ENCODE measurements at regions not wholly inside any gene's neighbourhood (a gene's known extent, or its start where the extent isn't known, plus 50 kb on each side); places are given as distances from the start of the nearest gene placed in this dataset.

- no peaks in the 10 kb centered on the region for H3K27me3 ChIP-seq (replicated peaks; ENCODE audit: control insufficient read depth, insufficient read depth, low read length)
- H3K4me3 ChIP-seq (ENCODE audit: low read depth, low read length): no peak overlapping the region
- peaks cover 19% of the 10 kb centered on the region for H3K4me1 ChIP-seq
- 0 out of 2 replicates have a peak, but pooled peaks cover 4% of the 10 kb centered on the region for H3K9me3 ChIP-seq
- no peak for DNase-seq
- no TSS peak for BruUV-seq (replicated peaks)
- Mint-ChIP-seq H3K4me1 (ENCODE audit: low read depth, unreplicated experiment) (peaks cover 21% of the 10 kb centered on the region), H3K9me3 (ENCODE audit: unreplicated experiment) (no peaks in the 10 kb centered on the region), H3K4me3 (ENCODE audit: unreplicated experiment) (no peak overlapping the region), H3K36me3 (ENCODE audit: insufficient read depth, unreplicated experiment) (no peaks in the 10 kb centered on the region), H3K27ac (ENCODE audit: unreplicated experiment) (no peak overlapping the region), H3K27me3 (ENCODE audit: insufficient read depth, unreplicated experiment) (no peaks in the 10 kb centered on the region)
- ChIA-PET CTCF (no interaction called here), POLR2A (no interaction called here)
- no peak for TF ChIP-seq CTCF (IDR thresholded peaks at IDR 0.05; ENCODE audit: insufficient read depth in 1 of 2, low read depth in 1 of 2, low read length in 1 of 2, severe bottlenecking in 1 of 2, unreplicated experiment in 1 of 2)
- intact Hi-C loops (cut with micrococcal nuclease; ENCODE audit: unreplicated experiment): no loop called here
- no peaks in the 10 kb centered on the region for H3K36me3 ChIP-seq (ENCODE audit: control insufficient read depth, insufficient read depth, low read length)
Observed at GRCh38 chr3:35521196-35521595, 118.1 kb upstream of the ARPP21 start.

- H3K9me3 Mint-ChIP-seq (ENCODE audit: unreplicated experiment): no peaks in the 10 kb centered on the region
- TF ChIP-seq CTCF (IDR thresholded peaks at IDR 0.05; ENCODE audit: insufficient read depth in 1 of 2, low read depth in 1 of 2, low read length in 1 of 2, severe bottlenecking in 1 of 2, unreplicated experiment in 1 of 2): no peak
- no peaks in the 10 kb centered on the region for H3K36me3 Mint-ChIP-seq (ENCODE audit: insufficient read depth, unreplicated experiment)
- Histone ChIP-seq H3K4me1 (peaks cover 19% of the 10 kb centered on the region), H3K4me3 (ENCODE audit: low read depth, low read length) (no peak overlapping the region), H3K36me3 (ENCODE audit: control insufficient read depth, insufficient read depth, low read length) (no peaks in the 10 kb centered on the region), H3K27me3 (replicated peaks; ENCODE audit: control insufficient read depth, insufficient read depth, low read length) (no peaks in the 10 kb centered on the region), H3K9me3 (0 out of 2 replicates have a peak, but pooled peaks cover 4% of the 10 kb centered on the region)
- intact Hi-C loops (cut with micrococcal nuclease; ENCODE audit: unreplicated experiment): no loop called here
- ChIA-PET CTCF (no interaction called here), POLR2A (no interaction called here)
- no peak for DNase-seq
- H3K4me3 Mint-ChIP-seq (ENCODE audit: unreplicated experiment): no peak overlapping the region
- H3K27me3 Mint-ChIP-seq (ENCODE audit: insufficient read depth, unreplicated experiment): no peaks in the 10 kb centered on the region
- H3K27ac Mint-ChIP-seq (ENCODE audit: unreplicated experiment): no peak overlapping the region
- BruUV-seq (replicated peaks): no TSS peak
- H3K4me1 Mint-ChIP-seq (ENCODE audit: low read depth, unreplicated experiment): peaks cover 17% of the 10 kb centered on the region
Observed at GRCh38 chr3:35522450-35522849, 116.9 kb upstream of the ARPP21 start.

- no peak for TF ChIP-seq CTCF (IDR thresholded peaks at IDR 0.05; ENCODE audit: insufficient read depth in 1 of 2, low read depth in 1 of 2, low read length in 1 of 2, severe bottlenecking in 1 of 2, unreplicated experiment in 1 of 2)
- H3K4me1 ChIP-seq: peaks cover 19% of the 10 kb centered on the region
- Mint-ChIP-seq H3K27me3 (ENCODE audit: insufficient read depth, unreplicated experiment) (no peaks in the 10 kb centered on the region), H3K9me3 (ENCODE audit: unreplicated experiment) (no peaks in the 10 kb centered on the region), H3K4me3 (ENCODE audit: unreplicated experiment) (no peak overlapping the region), H3K27ac (ENCODE audit: unreplicated experiment) (no peak overlapping the region), H3K4me1 (ENCODE audit: low read depth, unreplicated experiment) (peaks cover 13% of the 10 kb centered on the region), H3K36me3 (ENCODE audit: insufficient read depth, unreplicated experiment) (no peaks in the 10 kb centered on the region)
- H3K36me3 ChIP-seq (ENCODE audit: control insufficient read depth, insufficient read depth, low read length): no peaks in the 10 kb centered on the region
- 0 out of 2 replicates have a peak, but pooled peaks cover 4% of the 10 kb centered on the region for H3K9me3 ChIP-seq
- no peak overlapping the region for H3K4me3 ChIP-seq (ENCODE audit: low read depth, low read length)
- ChIA-PET CTCF (no interaction called here), POLR2A (no interaction called here)
- no peak for DNase-seq
- intact Hi-C loops (cut with micrococcal nuclease; ENCODE audit: unreplicated experiment): no loop called here
- BruUV-seq (replicated peaks): no TSS peak
- H3K27me3 ChIP-seq (replicated peaks; ENCODE audit: control insufficient read depth, insufficient read depth, low read length): no peaks in the 10 kb centered on the region
Observed at GRCh38 chr3:35523074-35523473, 116.3 kb upstream of the ARPP21 start.

Data from Caco-2 (cell line).